HL-60/S4 treated with retinoic acid at 250 ng/mL for 4 days and 3 days (cell line): ENCODE measurements at regions not wholly inside any gene's neighbourhood (a gene's known extent, or its start where the extent isn't known, plus 50 kb on each side); places are given as distances from the start of the nearest gene placed in this dataset.
"Not testable (repeated sequence)": the region's sequence is repeated elsewhere in the genome, so short reads cannot be mapped to it uniquely, and the experiment has no call there.

Experiments used
- in situ Hi-C: fragments of 300-500 bp; cut with MboI; formaldehyde crosslinking; loops from 2 replicates; pipeline ENCODE4 v1.7.0; 2022; ENCODE audit warnings: low sequenced_read_pairs

GRCh38 chr17:77036841-77037381 lies 103.9 kb upstream of the SEC14L1 start:
- in situ Hi-C loops: no loop called here

GRCh38 chr17:77037943-77038342 lies 102.8 kb upstream of the SEC14L1 start:
- in situ Hi-C loops: no loop called here

- in situ Hi-C loops: no loop called here
These were observed 101.7 kb upstream of the SEC14L1 start for GRCh38 chr17:77038884-77039555.

GRCh38 chr17:77042476-77043231 lies 98.1 kb upstream of the SEC14L1 start:
- in situ Hi-C loops: no loop called here

- in situ Hi-C loops: no loop called here
These were observed 95.2 kb upstream of the SEC14L1 start for GRCh38 chr17:77045441-77046041.

GRCh38 chr17:77049440-77049839 lies 91.3 kb upstream of the SEC14L1 start:
- in situ Hi-C loops: no loop called here

- in situ Hi-C loops: not testable (repeated sequence)
These were observed 89.9 kb upstream of the SEC14L1 start for GRCh38 chr17:77050901-77051300.

- in situ Hi-C loops: no loop called here
These were observed 85.8 kb upstream of the SEC14L1 start for GRCh38 chr17:77054936-77055335.

- in situ Hi-C loops: no loop called here
These were observed 85.3 kb upstream of the SEC14L1 start for GRCh38 chr17:77055453-77055852.

GRCh38 chr17:77058016-77058415 lies 82.8 kb upstream of the SEC14L1 start:
- in situ Hi-C loops: no loop called here

- in situ Hi-C loops: no loop called here
These were observed 79.1 kb upstream of the SEC14L1 start for GRCh38 chr17:77061669-77062068.

GRCh38 chr17:77064598-77064997 lies 76.2 kb upstream of the SEC14L1 start:
- in situ Hi-C loops: no loop called here

GRCh38 chr17:77066165-77066564 lies 74.6 kb upstream of the SEC14L1 start:
- in situ Hi-C loops: no loop called here

GRCh38 chr17:77066726-77067409 lies 73.9 kb upstream of the SEC14L1 start:
- in situ Hi-C loops: not testable (repeated sequence)

- in situ Hi-C loops: no loop called here
These were observed 71.9 kb upstream of the SEC14L1 start for GRCh38 chr17:77068915-77069314.

GRCh38 chr17:77070888-77071279 lies 69.9 kb upstream of the SEC14L1 start:
- in situ Hi-C loops: no loop called here

GRCh38 chr17:77071925-77072490 lies 68.8 kb upstream of the SEC14L1 start:
- in situ Hi-C loops: no loop called here

- in situ Hi-C loops: no loop called here
These were observed 68.1 kb upstream of the SEC14L1 start for GRCh38 chr17:77072670-77073069.

- in situ Hi-C loops: no loop called here
These were observed 66.1 kb upstream of the SEC14L1 start for GRCh38 chr17:77074681-77075080.

- in situ Hi-C loops: no loop called here
These were observed 64.5 kb upstream of the SEC14L1 start for GRCh38 chr17:77076124-77076830.
